GM10266 (cell line): ENCODE measurements at regions not wholly inside any gene's neighbourhood (a gene's known extent, or its start where the extent isn't known, plus 50 kb on each side); places are given as distances from the start of the nearest gene placed in this dataset.

Source experiments
- DNase-seq: peaks from one replicate; pipeline ENCODE4 v3.0.0; 2012; ENCODE audit errors: extremely low spot score
- CTCF ChIP-seq: IDR thresholded peaks from 2 replicates; pipeline ENCODE4 v1.5.1; 2012; ENCODE audit warnings: mild to moderate bottlenecking, low read depth; ENCODE audit not compliant: control insufficient read depth, insufficient read depth; ENCODE audit errors: missing control alignments

GRCh38 chr14:62420847-62421246 is 624.4 kb downstream of the KCNH5 start:
- no peak for DNase-seq
- TF ChIP-seq CTCF, result no peak

GRCh38 chr14:62428429-62429203 is 616.6 kb downstream of the KCNH5 start:
- DNase-seq, result no peak
- TF ChIP-seq CTCF, result no peak

- no peak for DNase-seq
- no peak for TF ChIP-seq CTCF
Observed at GRCh38 chr14:62429683-62430082, 615.6 kb downstream of the KCNH5 start.

- DNase-seq, result no peak
- TF ChIP-seq CTCF, result no peak
Observed at GRCh38 chr14:62431496-62431895, 613.8 kb downstream of the KCNH5 start.

- no peak for DNase-seq
- TF ChIP-seq CTCF, result no peak
Observed at GRCh38 chr14:62432955-62433354, 612.3 kb downstream of the KCNH5 start.

- no peak for DNase-seq
- TF ChIP-seq CTCF, result no peak
Observed at GRCh38 chr14:62436261-62436660, 609.0 kb downstream of the KCNH5 start.

- no peak for DNase-seq
- TF ChIP-seq CTCF, result no peak
Observed at GRCh38 chr14:62439210-62439609, 606.0 kb downstream of the KCNH5 start.
